ENCODE measurements at regions not wholly inside any gene's neighbourhood (a gene's known extent, or its start where the extent isn't known, plus 50 kb on each side); places are given as distances from the start of the nearest gene placed in this dataset.

DNA sequence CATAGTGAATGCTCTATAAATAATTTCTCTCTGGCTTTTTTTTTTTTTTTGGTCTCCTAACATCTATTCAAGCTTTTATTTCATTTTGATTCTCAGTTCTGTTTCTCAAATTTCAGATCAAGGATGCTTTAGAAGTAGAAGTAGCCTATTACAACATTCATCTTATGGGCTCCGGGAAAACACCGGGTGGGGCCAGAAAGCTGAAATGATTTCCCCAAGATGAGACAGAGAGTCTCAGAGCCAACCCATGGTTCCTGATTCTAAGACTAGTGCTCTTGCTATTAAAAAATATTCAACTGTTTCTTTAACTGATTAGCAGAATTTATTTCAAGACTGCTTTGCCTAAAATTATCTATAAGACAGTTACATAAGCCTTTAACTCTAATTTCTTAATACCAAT lies 147.2 kb upstream of the CCDC68 start:
- TF ChIP-seq, protein P1, sequence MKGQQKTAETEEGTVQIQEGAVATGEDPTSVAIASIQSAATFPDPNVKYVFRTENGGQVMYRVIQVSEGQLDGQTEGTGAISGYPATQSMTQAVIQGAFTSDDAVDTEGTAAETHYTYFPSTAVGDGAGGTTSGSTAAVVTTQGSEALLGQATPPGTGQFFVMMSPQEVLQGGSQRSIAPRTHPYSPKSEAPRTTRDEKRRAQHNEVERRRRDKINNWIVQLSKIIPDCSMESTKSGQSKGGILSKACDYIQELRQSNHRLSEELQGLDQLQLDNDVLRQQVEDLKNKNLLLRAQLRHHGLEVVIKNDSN (IDR thresholded peaks at IDR 0.05) = no peak
- no peak for TF ChIP-seq CREB1 (IDR thresholded peaks at IDR 0.05; ENCODE audit: low read depth)
- TF ChIP-seq EGR1 (IDR thresholded peaks at IDR 0.05) = no peak
- TF ChIP-seq ZBTB7A (IDR thresholded peaks at IDR 0.05; ENCODE audit: low read depth) = no peak

DNA sequence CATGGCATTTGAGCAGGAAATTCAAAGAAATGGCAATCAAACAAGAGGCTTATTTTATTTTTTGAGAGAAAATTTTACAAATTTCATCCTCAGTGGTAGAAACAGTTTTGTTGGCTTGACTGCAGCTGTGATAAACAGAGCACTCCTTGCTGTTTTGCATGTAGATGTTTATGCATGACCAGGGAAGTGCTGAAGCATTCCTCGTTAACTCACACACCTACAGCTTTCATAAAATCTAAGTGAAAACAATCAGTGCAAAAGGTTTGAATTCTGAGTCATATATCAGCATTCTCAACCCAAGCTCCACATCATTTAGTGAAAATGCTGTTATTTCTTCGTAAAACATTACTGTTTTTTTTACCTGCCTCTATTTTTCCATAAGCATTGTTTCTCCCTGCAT lies 146.6 kb upstream of the CCDC68 start:
- TF ChIP-seq TCF12 (IDR thresholded peaks at IDR 0.05; ENCODE audit: low read depth) (no peak), CEBPB (IDR thresholded peaks at IDR 0.05) (no peak), FOXM1 (IDR thresholded peaks at IDR 0.05; ENCODE audit: borderline replicate concordance, low read depth) (no peak), ZBTB7A (IDR thresholded peaks at IDR 0.05; ENCODE audit: low read depth) (no peak), CREB1 (IDR thresholded peaks at IDR 0.05; ENCODE audit: low read depth) (no peak), EP300 (IDR thresholded peaks at IDR 0.05; ENCODE audit: borderline replicate concordance) (no peak), TEAD4 (IDR thresholded peaks at IDR 0.05) (no peak), TAF1 (IDR thresholded peaks at IDR 0.05; ENCODE audit: low read depth) (no peak), RAD21 (IDR thresholded peaks at IDR 0.05; ENCODE audit: low read depth) (no peak), EGR1 (IDR thresholded peaks at IDR 0.05) (no peak), YY1 (IDR thresholded peaks at IDR 0.05; ENCODE audit: low read depth) (no peak), NFIC (IDR thresholded peaks at IDR 0.05) (no peak)
- TF ChIP-seq, protein P1 (IDR thresholded peaks at IDR 0.05) = no peak
- TF ChIP-seq, protein P2, sequence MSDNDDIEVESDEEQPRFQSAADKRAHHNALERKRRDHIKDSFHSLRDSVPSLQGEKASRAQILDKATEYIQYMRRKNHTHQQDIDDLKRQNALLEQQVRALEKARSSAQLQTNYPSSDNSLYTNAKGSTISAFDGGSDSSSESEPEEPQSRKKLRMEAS (IDR thresholded peaks at IDR 0.05) = no peak
- TF ChIP-seq, protein P3, sequence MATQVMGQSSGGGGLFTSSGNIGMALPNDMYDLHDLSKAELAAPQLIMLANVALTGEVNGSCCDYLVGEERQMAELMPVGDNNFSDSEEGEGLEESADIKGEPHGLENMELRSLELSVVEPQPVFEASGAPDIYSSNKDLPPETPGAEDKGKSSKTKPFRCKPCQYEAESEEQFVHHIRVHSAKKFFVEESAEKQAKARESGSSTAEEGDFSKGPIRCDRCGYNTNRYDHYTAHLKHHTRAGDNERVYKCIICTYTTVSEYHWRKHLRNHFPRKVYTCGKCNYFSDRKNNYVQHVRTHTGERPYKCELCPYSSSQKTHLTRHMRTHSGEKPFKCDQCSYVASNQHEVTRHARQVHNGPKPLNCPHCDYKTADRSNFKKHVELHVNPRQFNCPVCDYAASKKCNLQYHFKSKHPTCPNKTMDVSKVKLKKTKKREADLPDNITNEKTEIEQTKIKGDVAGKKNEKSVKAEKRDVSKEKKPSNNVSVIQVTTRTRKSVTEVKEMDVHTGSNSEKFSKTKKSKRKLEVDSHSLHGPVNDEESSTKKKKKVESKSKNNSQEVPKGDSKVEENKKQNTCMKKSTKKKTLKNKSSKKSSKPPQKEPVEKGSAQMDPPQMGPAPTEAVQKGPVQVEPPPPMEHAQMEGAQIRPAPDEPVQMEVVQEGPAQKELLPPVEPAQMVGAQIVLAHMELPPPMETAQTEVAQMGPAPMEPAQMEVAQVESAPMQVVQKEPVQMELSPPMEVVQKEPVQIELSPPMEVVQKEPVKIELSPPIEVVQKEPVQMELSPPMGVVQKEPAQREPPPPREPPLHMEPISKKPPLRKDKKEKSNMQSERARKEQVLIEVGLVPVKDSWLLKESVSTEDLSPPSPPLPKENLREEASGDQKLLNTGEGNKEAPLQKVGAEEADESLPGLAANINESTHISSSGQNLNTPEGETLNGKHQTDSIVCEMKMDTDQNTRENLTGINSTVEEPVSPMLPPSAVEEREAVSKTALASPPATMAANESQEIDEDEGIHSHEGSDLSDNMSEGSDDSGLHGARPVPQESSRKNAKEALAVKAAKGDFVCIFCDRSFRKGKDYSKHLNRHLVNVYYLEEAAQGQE (IDR thresholded peaks at IDR 0.05; ENCODE audit: low read depth) = no peak

DNA sequence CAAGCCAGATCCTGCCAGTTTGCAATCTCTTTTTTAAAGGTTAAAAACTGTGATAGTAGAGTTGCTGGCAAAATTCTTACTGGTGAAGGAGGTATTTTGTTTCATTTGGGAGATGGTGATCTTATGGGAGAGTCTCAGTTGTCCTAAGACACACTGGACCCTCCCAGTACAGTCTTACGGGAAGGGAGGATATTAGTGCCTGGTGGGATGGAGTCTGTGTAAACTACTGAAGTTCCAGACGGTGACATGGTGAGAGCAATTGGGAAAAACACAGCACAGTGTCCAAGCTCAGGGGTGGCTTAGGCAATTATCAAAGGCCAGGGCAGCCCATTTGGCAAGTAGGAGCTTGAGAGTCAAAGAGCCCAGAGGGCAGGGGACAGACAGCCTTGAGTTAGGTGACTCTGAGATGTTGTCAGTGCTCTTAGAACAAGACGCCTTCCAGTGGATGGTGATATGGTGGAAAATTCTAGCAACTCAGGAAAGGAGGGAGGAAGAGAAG lies 143.7 kb upstream of the CCDC68 start:
- TF ChIP-seq NFIC (IDR thresholded peaks at IDR 0.05) = no peak
- TF ChIP-seq TAF1 (IDR thresholded peaks at IDR 0.05; ENCODE audit: low read depth) = no peak
- no peak for TF ChIP-seq FOXM1 (IDR thresholded peaks at IDR 0.05; ENCODE audit: borderline replicate concordance, low read depth)
- no peak for TF ChIP-seq ZBTB7A (IDR thresholded peaks at IDR 0.05; ENCODE audit: low read depth)
- no peak for TF ChIP-seq EGR1 (IDR thresholded peaks at IDR 0.05)
- no peak for TF ChIP-seq CREB1 (IDR thresholded peaks at IDR 0.05; ENCODE audit: low read depth)
- TF ChIP-seq, protein P1 (IDR thresholded peaks at IDR 0.05) = no peak
- no peak for TF ChIP-seq CEBPB (IDR thresholded peaks at IDR 0.05)
- TF ChIP-seq TCF12 (IDR thresholded peaks at IDR 0.05; ENCODE audit: low read depth) = no peak
- TF ChIP-seq RAD21 (IDR thresholded peaks at IDR 0.05; ENCODE audit: low read depth) = no peak
- TF ChIP-seq, protein P2 (IDR thresholded peaks at IDR 0.05) = no peak
- no peak for TF ChIP-seq EP300 (IDR thresholded peaks at IDR 0.05; ENCODE audit: borderline replicate concordance)
- TF ChIP-seq YY1 (IDR thresholded peaks at IDR 0.05; ENCODE audit: low read depth) = no peak
- TF ChIP-seq, protein P3 (IDR thresholded peaks at IDR 0.05; ENCODE audit: low read depth) = no peak
- no peak for TF ChIP-seq TEAD4 (IDR thresholded peaks at IDR 0.05)

DNA sequence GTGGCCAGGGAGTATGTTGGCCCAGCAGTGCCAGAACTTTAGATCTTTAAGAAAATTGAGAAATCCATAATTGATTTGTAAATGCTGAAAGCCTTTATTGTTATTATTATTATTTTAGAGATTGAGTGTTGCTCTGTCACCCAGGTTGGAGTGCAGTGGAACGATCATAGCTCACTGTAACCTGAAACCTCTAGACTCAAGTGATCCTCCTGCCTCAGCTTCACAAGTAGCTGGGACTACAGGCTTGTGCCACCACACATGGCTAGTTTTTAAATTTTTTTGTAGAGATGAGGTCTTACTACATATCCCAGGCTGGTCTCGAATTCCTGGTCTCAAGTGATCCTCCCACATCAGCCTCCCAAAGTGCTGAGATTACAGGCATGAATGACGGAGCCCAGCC lies 143.2 kb upstream of the CCDC68 start:
- no peak for TF ChIP-seq FOXM1 (IDR thresholded peaks at IDR 0.05; ENCODE audit: borderline replicate concordance, low read depth)
- TF ChIP-seq CEBPB (IDR thresholded peaks at IDR 0.05) = no peak
- TF ChIP-seq TAF1 (IDR thresholded peaks at IDR 0.05; ENCODE audit: low read depth) = no peak
- no peak for TF ChIP-seq EP300 (IDR thresholded peaks at IDR 0.05; ENCODE audit: borderline replicate concordance)
- TF ChIP-seq, protein P1 (IDR thresholded peaks at IDR 0.05) = no peak
- no peak for TF ChIP-seq EGR1 (IDR thresholded peaks at IDR 0.05)
- no peak for TF ChIP-seq TEAD4 (IDR thresholded peaks at IDR 0.05)
- TF ChIP-seq RAD21 (IDR thresholded peaks at IDR 0.05; ENCODE audit: low read depth) = no peak
- TF ChIP-seq CREB1 (IDR thresholded peaks at IDR 0.05; ENCODE audit: low read depth) = no peak
- TF ChIP-seq ZBTB7A (IDR thresholded peaks at IDR 0.05; ENCODE audit: low read depth) = no peak
- TF ChIP-seq, protein P2 (IDR thresholded peaks at IDR 0.05) = no peak
- TF ChIP-seq YY1 (IDR thresholded peaks at IDR 0.05; ENCODE audit: low read depth) = no peak
- TF ChIP-seq TCF12 (IDR thresholded peaks at IDR 0.05; ENCODE audit: low read depth) = no peak
- TF ChIP-seq, protein P3 (IDR thresholded peaks at IDR 0.05; ENCODE audit: low read depth) = no peak
- TF ChIP-seq NFIC (IDR thresholded peaks at IDR 0.05) = no peak
